Middle frontal gyrus (tissue), 1 donor: ENCODE measurements at regions not wholly inside any gene's neighbourhood (a gene's known extent, or its start where the extent isn't known, plus 50 kb on each side); places are given as distances from the start of the nearest gene placed in this dataset.
"Not testable (repeated sequence)": the region's sequence is repeated elsewhere in the genome, so short reads cannot be mapped to it uniquely, and the experiment has no call there.

ENCODE experiments used
- DNase-seq: peaks from one replicate; pipeline ENCODE4 v3.0.0-alpha.2; 2015; ENCODE audit warnings: low spot score; ENCODE audit errors: extremely low spot score

- DNase-seq = no peak
These were observed 531.2 kb downstream of the KIF2B start for GRCh38 chr17:54353789-54354525.

GRCh38 chr17:54361073-54361472, 538.3 kb downstream of the KIF2B start:
- not testable (repeated sequence) for DNase-seq

- no peak for DNase-seq
These were observed 531.7 kb upstream of the TOM1L1 start for GRCh38 chr17:54368906-54369305.

- DNase-seq = no peak
These were observed 528.4 kb upstream of the TOM1L1 start for GRCh38 chr17:54372069-54372749.

- DNase-seq = no peak
These were observed 526.7 kb upstream of the TOM1L1 start for GRCh38 chr17:54373970-54374369.

GRCh38 chr17:54376409-54376808, 524.2 kb upstream of the TOM1L1 start:
- not testable (repeated sequence) for DNase-seq

- no peak for DNase-seq
These were observed 519.2 kb upstream of the TOM1L1 start for GRCh38 chr17:54381482-54381881.

- no peak for DNase-seq
These were observed 496.4 kb upstream of the TOM1L1 start for GRCh38 chr17:54404259-54404658.

- DNase-seq = no peak
These were observed 494.8 kb upstream of the TOM1L1 start for GRCh38 chr17:54405826-54406225.

GRCh38 chr17:54408731-54409130, 491.9 kb upstream of the TOM1L1 start:
- no peak for DNase-seq

GRCh38 chr17:54418467-54418866, 482.2 kb upstream of the TOM1L1 start:
- no peak for DNase-seq

- no peak for DNase-seq
These were observed 475.0 kb upstream of the TOM1L1 start for GRCh38 chr17:54425671-54426070.

- no peak for DNase-seq
These were observed 474.3 kb upstream of the TOM1L1 start for GRCh38 chr17:54426296-54426886.

GRCh38 chr17:54435966-54436365, 464.7 kb upstream of the TOM1L1 start:
- DNase-seq = no peak

- DNase-seq = no peak
These were observed 460.8 kb upstream of the TOM1L1 start for GRCh38 chr17:54439816-54440215.

GRCh38 chr17:54451051-54451450, 449.6 kb upstream of the TOM1L1 start:
- no peak for DNase-seq

- DNase-seq = no peak
These were observed 447.8 kb upstream of the TOM1L1 start for GRCh38 chr17:54452666-54453348.

- no peak for DNase-seq
These were observed 445.3 kb upstream of the TOM1L1 start for GRCh38 chr17:54455251-54455868.

GRCh38 chr17:54465443-54465842, 435.2 kb upstream of the TOM1L1 start:
- DNase-seq = not testable (repeated sequence)

GRCh38 chr17:54466875-54467274, 433.8 kb upstream of the TOM1L1 start:
- DNase-seq = no peak

GRCh38 chr17:54482843-54483242, 417.8 kb upstream of the TOM1L1 start:
- DNase-seq = no peak

GRCh38 chr17:54493691-54494090, 407.0 kb upstream of the TOM1L1 start:
- DNase-seq = no peak
